KOPT-K1 (cell line): ENCODE measurements at regions not wholly inside any gene's neighbourhood (a gene's known extent, or its start where the extent isn't known, plus 50 kb on each side); places are given as distances from the start of the nearest gene placed in this dataset.
"Not testable (repeated sequence)": the region's sequence is repeated elsewhere in the genome, so short reads cannot be mapped to it uniquely, and the experiment has no call there.

Experiments
- H3K27ac ChIP-seq: fragments of 200-600 bp; sonication (generic); 2 replicates; pipeline ENCODE4 v1.5.1; 2016; ENCODE audit warnings: antibody characterized with exemption, mild to moderate bottlenecking, low read depth, low read length; ENCODE audit not compliant: poor library complexity, severe bottlenecking
- H3K36me3 ChIP-seq: fragments of 200-600 bp; sonication (generic); 2 replicates; pipeline ENCODE4 v1.5.1; 2017; ENCODE audit warnings: antibody characterized with exemption, mild to moderate bottlenecking, low read length, moderate library complexity; ENCODE audit not compliant: insufficient read depth
- H3K9me3 ChIP-seq: fragments of 200-600 bp; sonication (generic); 2 replicates; pipeline ENCODE4 v1.5.1; 2017; ENCODE audit warnings: antibody characterized with exemption, low read length, mild to moderate bottlenecking; ENCODE audit not compliant: insufficient read depth, poor library complexity, severe bottlenecking

- not testable (repeated sequence) for H3K9me3 ChIP-seq, H3K36me3 ChIP-seq, H3K27ac ChIP-seq
These were observed 375.4 kb downstream of the ADGRD1 start for GRCh38 chr12:131328861-131329845.

GRCh38 chr12:131330106-131330815 lies 376.6 kb downstream of the ADGRD1 start:
- no peaks in the 10 kb centered on the region for H3K9me3 ChIP-seq
- H3K27ac ChIP-seq: no peak overlapping the region
- no peaks in the 10 kb centered on the region for H3K36me3 ChIP-seq

GRCh38 chr12:131331148-131331750 lies 377.5 kb downstream of the ADGRD1 start:
- no peaks in the 10 kb centered on the region for H3K9me3 ChIP-seq
- H3K36me3 ChIP-seq: no peaks in the 10 kb centered on the region
- no peak overlapping the region for H3K27ac ChIP-seq

- H3K27ac ChIP-seq: no peak overlapping the region
- H3K9me3 ChIP-seq: no peaks in the 10 kb centered on the region
- no peaks in the 10 kb centered on the region for H3K36me3 ChIP-seq
These were observed 378.5 kb downstream of the ADGRD1 start for GRCh38 chr12:131332224-131332623.

- no peak overlapping the region for H3K27ac ChIP-seq
- no peaks in the 10 kb centered on the region for H3K9me3 ChIP-seq
- no peaks in the 10 kb centered on the region for H3K36me3 ChIP-seq
These were observed 377.8 kb upstream of the SFSWAP start for GRCh38 chr12:131333136-131333535.

- Histone ChIP-seq H3K27ac (no peak overlapping the region), H3K9me3 (no peaks in the 10 kb centered on the region)
These were observed 377.1 kb upstream of the SFSWAP start for GRCh38 chr12:131333621-131334440.

GRCh38 chr12:131334835-131335234 lies 376.1 kb upstream of the SFSWAP start:
- Histone ChIP-seq H3K9me3 (no peaks in the 10 kb centered on the region), H3K27ac (no peak overlapping the region), H3K36me3 (no peaks in the 10 kb centered on the region)

More at GRCh38 chr12:131333621-131334440, 377.1 kb upstream of the SFSWAP start:
- no peaks in the 10 kb centered on the region for H3K36me3 ChIP-seq

GRCh38 chr12:131335456-131335855 lies 375.4 kb upstream of the SFSWAP start:
- no peaks in the 10 kb centered on the region for H3K36me3 ChIP-seq
- H3K27ac ChIP-seq: no peak overlapping the region
- H3K9me3 ChIP-seq: no peaks in the 10 kb centered on the region

- H3K27ac ChIP-seq, H3K36me3 ChIP-seq: not testable (repeated sequence)
These were observed 373.0 kb upstream of the SFSWAP start for GRCh38 chr12:131337861-131338260.

GRCh38 chr12:131340616-131341210 lies 370.2 kb upstream of the SFSWAP start:
- no peaks in the 10 kb centered on the region for H3K36me3 ChIP-seq

More at GRCh38 chr12:131337861-131338260, 373.0 kb upstream of the SFSWAP start:
- H3K9me3 ChIP-seq: not testable (repeated sequence)

GRCh38 chr12:131341608-131342007 lies 369.3 kb upstream of the SFSWAP start:
- H3K27ac ChIP-seq, H3K9me3 ChIP-seq, H3K36me3 ChIP-seq: not testable (repeated sequence)

More at GRCh38 chr12:131340616-131341210, 370.2 kb upstream of the SFSWAP start:
- H3K9me3 ChIP-seq: no peaks in the 10 kb centered on the region
- H3K27ac ChIP-seq: no peak overlapping the region

GRCh38 chr12:131343436-131343835 lies 367.5 kb upstream of the SFSWAP start:
- H3K9me3 ChIP-seq, H3K36me3 ChIP-seq, H3K27ac ChIP-seq: not testable (repeated sequence)

- H3K27ac ChIP-seq: not testable (repeated sequence)
These were observed 366.0 kb upstream of the SFSWAP start for GRCh38 chr12:131344715-131345520.

More at GRCh38 chr12:131344715-131345520, 366.0 kb upstream of the SFSWAP start:
- not testable (repeated sequence) for H3K9me3 ChIP-seq, H3K36me3 ChIP-seq
